Ureter (tissue), 1 donor: ENCODE measurements at regions not wholly inside any gene's neighbourhood (a gene's known extent, or its start where the extent isn't known, plus 50 kb on each side); places are given as distances from the start of the nearest gene placed in this dataset.
"Not testable (repeated sequence)": the region's sequence is repeated elsewhere in the genome, so short reads cannot be mapped to it uniquely, and the experiment has no call there.

ENCODE experiments used
- DNase-seq: peaks from one replicate; pipeline ENCODE4 v3.0.0-alpha.2; 2020; ENCODE audit warnings: low spot score
- donor health status: DM: yes; HTN: yes; CAD: no.

DNA sequence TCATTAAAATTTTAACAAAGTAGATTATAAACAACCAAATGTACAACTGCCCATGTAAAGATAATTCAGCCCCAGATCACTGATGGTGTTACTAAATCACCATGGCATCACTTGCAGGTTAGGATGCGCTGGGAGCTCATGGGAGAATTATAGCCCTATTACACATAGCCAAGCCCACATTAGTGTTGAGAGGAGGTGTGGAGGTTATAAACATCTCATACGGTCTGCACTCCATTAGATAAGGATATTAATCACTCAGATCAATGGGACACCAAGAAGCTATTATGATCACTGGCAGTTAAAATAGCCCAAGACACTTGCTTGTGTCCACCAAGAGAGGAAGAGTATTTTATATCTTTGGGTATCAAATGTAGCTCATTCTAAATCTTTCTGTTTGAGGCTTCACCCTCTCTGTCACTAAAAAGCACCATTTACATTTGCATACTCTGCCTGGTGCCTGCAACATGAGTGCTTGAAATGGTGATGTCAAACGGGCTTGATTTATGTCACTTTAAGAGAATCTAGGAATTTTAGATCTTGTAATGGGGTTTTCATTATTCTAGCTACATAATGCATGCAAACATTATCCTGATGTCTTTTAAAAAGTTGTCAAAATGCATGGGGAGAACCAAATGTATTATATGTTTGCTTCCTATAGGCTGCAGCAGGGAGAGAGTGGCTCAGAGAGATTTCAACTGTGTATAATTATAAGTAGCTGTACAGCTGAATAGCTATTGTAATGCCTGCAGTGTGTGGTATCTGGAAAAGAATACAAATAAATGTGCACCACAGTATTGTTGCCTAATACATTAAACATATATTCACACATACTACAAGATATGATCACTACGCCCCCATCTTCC is 654.1 kb upstream of the MARCKS start:
- no peak for DNase-seq

DNA sequence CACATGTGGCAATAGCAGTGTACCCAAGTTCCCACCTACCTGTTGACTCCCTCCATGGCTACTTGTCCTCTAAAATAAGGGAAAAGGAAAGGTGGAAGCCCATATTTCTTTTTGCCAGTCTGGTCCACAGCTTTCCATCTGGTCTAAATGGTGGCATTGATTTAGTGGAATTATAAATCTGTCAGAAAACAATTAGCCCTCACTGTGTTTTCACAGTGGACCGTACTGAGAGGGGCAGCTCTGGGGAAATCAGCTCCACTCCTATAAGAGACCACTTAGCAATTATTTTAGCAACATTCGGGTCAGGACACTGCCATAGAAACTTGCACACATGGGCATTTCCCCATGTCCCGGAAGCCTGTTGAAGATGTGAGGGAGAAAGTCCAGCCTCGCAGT is 653.4 kb upstream of the MARCKS start:
- DNase-seq, result no peak

DNA sequence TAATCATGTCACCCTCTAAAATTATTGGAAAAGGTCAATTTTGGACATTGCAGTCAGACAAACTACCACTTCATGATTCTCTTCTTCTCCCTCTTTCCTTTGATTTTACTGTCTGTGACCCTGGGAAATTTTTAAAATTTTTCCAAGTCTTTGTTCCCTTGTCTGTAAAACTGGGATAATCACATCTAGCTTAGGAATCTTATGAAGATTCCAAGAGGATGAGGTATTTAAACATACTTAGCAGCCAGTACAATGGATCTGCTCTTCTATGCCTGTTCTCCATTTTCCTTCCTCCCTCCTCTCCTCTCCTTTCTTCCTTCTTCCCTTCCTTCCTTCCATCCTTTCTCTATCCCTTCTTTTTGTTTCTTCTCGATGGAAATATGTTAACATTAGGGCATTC is 651.6 kb upstream of the MARCKS start:
- DNase-seq, result no peak

DNA sequence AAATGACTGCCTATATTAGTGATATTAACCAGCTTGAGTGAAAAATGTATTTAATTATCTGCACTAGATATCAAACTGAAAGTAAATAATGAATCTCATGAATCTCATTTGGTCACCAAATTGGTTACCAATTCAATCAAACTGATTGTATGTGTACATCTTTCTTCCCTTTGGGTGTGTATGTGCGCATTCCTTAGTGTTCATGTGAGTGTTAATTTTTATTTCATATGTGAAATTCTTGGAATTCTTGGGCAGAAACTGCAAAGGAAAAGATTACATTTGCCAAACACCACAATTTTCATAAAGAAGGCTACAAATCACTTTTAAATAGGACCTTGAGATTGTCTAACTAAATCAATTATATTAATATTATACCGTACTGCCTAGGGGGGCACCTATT is 648.4 kb upstream of the MARCKS start:
- DNase-seq, result no peak

DNA sequence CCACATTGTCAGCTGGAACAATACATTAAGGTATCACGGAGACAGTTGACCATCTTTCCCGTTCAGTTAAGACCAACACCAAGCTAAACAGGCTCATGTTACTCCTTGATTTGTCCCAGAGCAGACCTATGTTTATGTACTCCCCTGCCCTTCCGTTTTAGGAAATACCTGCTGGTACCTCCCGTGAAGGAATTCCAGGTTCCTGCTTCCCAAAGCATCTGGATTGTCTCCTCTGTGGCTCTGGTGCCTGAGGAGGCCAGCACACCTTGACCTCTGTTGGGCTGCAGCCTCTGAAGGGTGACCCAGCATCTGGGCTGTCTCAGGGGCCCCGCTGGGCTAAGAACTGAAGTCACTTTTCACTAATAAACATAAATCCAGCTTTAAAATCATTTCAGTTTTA is 647.8 kb upstream of the MARCKS start:
- DNase-seq, result no peak

DNA sequence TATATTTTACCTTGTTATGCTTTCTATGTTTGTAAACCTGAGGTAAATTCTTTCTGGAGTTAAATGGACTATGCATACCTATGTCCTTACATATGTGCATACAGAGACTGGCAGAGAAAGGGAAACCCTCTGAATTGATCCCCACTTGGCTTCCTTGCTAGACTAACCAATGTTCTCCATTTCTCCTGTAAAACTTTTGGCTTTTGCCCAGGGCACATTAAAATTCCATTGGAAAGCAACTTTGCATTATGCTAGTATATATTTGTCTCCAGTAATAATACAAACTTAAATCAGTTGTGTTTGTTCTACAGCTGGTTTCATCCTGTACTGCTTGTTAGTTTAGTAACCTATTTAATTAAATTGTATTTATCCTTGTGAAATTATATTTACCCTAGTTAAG is 646.0 kb upstream of the MARCKS start:
- no peak for DNase-seq

DNA sequence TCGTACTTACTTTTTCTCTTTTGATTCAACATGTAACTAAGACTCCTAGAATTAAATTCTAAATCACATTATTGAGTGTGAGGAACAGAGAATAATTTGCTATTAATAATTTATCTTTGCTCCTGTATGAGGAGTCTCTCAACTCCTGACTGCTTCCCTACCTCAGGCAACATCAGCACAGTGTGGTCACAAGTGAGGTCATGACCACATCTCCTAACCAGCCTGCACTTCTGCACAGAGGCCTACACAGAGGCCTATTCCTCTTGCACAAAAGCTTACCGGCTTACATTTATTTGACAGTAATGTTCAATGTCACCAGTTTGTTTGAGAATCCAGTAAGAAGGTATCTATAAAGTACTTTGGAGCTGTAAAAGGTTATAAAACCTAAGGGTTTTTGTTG is 637.4 kb upstream of the MARCKS start:
- no peak for DNase-seq

DNA sequence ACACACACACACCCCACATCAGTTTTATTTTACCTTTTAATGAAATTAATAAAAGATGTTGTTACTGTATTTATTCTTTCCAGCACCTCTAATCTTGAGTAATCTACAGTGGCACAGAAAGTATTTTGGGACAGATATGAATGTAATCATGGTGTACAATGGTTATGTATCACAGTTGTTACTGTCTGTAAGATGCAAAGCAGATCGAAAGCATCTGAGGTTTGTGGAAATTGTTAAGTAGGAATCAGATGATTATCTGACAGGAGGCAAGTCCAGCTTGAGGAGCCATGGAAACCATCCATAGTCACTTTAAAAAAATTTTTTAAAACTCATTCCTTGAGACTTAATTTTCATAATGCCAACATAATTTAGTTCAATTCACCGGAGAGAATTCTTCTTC is 636.3 kb upstream of the MARCKS start:
- DNase-seq, result no peak

DNA sequence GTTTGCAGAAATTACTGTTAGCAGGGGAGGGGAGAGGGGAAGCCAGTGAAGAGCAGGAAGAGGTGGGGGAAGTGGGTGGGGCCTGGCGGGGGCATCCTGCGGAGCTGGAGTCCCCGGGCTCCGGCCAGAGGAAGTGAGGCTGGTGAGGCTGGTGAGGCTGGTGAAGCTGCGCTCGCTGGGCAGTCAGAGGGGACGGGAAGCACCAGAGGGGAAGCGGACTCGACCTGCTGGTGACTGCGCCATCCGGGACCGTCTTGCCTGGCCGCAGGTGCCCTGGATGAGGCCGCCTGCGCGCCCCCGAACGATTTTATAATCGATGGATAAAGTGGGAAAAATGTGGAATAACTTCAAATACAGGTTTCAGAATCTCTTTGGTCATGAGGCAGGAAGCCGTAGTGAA is 635.3 kb upstream of the MARCKS start:
- no peak for DNase-seq

DNA sequence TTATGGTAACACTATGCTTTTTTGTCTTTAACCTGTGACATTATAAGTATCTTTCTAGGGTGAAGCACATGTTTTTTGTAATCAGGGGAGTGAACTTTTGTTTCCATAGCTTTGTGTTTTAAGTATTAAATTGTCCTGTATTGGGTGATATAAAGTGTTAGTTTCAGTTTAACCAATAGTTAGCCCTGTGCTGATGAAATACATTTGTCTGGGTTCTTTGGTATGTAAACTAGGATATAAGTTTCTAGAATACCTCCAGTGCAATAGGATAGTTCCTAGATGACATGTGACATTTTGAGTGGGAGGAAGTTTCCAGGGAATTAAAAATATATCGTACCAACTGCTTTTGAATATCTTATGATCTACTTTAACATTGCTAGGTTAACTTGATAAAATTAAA is 611.0 kb upstream of the MARCKS start:
- no peak for DNase-seq

DNA sequence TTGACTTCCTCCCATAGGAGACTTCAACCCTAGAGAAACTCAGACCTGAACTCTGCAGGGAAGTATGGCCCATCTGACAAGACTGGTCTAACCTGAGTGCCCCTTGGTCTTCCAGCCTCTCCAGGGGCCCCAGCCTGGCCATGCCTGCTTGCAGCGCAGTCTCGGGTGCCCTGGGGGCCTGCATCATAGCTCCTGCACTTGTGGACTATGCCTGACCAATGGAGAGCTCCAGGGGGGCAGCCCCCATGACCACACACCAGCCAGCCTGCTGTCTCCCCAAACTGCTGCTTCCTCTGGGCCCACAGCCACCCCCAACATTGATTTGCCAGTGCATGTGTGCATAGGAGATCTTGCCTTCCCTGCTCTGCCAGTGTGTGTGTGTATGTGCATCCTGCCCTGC is 608.6 kb upstream of the MARCKS start:
- DNase-seq, result no peak

DNA sequence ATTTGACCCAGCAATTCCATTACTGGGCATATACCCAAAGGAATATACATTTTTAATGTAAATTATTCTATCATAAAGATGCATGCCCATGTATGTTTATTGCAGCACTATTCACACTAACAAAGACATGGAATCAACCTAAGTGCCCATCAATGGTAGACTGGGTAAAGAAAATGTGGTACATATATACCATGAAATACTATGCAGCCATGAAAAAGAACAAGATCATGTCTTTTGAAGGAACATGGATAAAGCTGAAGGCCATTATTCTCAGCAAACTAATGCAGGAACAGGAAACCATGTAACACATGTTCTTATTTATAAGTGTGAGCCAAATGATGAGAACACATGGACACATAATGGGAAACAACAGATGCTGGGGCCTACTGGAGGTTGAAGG is 603.0 kb upstream of the MARCKS start:
- not testable (repeated sequence) for DNase-seq

DNA sequence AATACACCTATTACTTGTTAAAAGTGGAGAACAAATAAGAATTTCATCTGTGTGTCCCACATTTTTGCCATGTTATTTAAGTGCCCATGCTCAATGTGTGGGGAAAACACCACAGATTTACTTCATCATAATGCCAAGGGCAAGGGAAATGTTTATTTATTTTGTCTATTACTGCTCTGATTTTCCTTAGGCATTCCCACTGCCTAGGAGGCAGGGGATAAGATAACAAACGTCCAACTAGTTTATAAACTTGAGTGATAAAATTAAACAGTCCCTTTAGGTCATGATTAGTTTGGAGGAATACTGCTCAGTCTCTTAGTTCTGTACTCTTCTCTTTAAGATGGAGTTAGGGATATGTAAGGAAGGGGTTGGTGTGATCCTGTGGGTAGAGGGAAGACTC is 598.4 kb upstream of the MARCKS start:
- DNase-seq, result no peak

DNA sequence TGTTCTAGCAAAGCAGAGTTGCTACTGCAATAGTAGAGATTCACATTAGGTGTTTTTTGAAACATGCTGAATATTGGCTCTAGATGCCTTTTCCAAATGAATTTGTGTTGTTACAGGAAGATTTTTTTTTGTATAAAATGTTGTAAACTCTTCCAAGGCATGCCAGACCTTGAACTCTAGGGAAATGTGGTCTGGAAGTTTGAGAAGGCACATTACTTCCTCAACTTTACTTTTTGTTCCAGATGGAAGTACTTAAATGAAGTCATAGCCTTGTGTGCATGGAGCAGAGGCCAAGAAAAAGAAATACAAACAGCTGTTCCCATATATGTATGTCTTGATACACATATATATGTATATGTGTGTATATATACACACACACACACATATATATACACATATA is 585.7 kb upstream of the MARCKS start:
- no peak for DNase-seq

DNA sequence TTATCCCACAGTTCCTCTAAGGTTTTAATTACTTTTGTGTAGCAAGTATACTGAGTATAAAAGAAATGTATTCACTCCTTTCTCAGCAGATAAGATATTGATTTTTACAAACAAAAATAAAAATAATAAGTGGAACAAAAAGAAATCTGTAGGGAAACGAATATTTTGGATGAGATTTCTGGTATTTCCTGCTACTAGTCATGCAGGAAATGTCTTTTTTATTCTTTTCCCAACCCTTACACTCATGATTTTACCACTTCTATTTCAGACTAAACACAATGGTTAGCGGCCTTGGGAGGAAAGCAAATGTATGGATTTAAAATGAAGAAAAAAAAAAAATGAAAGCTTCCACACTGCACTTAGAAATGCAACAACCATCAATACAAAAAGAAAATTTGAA is 580.5 kb upstream of the MARCKS start:
- DNase-seq, result no peak

DNA sequence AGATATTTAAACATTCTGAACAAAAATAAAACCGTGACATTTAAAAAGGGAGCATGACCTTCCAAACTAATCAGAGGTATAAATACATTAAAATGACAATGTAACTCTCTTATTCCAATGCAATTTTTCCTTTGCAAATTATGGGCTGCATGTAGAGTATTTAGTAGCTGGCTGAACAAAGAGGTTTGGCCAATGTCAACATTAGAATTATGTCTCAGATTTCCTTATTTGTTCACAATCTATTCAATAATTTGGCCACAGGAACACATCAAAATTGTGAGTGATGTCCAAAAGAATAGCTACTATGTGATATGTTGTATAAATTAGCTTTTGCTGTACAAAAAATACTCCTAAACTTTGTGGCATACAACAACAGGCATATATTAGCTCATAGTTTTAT is 580.0 kb upstream of the MARCKS start:
- no peak for DNase-seq

DNA sequence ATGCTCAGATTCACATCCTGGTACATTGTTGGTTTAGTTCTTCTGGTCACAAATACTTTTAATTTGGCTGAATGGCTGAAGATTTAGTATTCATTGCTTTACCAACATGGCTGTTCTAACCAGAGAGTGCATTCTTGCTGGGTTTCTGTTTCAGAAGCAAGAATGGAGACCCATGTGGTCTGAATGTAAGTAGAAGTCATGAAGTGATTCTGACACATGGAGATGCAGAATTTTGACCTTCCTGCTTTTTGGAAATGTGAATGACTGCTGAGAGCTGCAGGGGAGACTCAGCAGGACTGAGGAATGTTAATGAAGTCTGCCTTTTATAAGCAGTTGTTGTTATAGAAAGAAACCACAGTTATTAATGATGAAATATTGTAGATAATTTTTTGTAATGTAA is 576.1 kb upstream of the MARCKS start:
- DNase-seq, result no peak

DNA sequence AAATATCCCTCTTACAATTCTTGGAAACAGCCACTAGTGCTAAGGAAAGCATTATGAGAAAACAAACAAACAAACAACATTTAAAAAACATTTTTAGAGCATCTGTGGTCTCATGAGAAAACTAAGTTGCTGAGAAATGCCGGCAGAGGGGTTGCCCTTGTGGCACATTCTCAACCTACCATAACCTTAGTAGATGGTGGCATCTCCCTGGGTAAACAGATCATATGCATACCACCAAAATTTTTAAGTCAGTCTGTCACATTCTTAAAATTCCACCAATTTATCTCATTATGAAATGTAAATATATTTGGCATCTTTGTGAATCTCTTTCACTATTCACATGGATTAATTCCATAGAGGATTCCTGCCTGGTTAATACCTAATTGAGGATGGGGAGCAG is 575.7 kb upstream of the MARCKS start:
- no peak for DNase-seq

DNA sequence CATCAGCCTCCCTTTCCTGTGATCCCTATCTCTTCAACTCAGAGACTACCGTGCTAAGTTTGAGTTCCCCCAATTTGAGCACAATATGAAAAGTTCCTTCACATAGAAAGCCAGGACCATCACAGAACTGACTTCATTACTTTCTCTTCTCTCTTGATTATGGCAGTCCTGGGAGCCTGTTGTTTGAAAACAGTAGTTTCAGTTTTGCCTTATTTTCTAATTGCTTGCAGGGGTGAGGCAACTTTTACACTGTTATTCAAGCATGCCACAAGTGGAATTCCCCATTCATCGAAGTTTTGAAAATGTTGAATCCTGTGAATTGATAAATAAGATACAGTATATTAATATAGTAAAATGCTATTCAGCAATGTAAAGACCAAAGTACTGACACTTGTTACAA is 569.7 kb upstream of the MARCKS start:
- DNase-seq, result no peak

DNA sequence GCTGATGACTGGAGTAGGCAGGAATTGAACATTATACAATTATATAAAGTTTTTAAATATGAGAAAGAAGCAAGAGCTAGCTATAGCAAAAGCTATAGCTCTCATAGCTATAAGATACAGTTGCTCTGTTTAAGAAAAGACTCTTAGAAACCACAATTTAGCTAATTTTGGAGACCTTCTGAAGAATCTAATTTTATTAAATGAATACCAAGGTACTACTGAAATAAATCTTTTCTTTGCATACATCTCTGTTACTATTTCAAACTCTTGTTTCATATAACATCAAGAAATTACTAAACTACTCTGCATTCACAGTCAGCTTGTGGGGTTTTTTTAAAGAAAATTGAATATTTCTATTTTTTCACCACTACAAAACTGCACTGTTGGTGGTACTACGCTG is 568.7 kb upstream of the MARCKS start:
- DNase-seq, result no peak

DNA sequence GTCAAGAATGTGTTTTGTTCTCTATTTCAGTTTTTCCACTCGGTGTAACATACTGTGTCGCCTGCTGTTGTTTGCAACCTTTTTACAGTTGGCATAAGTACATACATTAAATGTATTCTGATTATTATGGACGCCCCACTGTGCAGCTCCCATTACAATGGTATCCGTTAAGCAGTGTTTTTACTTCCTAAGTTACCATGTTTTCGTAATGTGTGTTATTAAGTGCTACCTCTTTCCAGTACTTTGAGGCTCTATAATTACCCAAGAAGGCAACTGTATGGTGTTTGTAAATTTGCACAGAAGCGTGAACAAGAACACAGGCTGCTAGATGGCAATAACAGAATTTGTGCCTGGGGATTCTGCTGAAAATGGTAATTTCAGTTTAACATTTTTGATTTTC is 568.0 kb upstream of the MARCKS start:
- DNase-seq, result no peak

DNA sequence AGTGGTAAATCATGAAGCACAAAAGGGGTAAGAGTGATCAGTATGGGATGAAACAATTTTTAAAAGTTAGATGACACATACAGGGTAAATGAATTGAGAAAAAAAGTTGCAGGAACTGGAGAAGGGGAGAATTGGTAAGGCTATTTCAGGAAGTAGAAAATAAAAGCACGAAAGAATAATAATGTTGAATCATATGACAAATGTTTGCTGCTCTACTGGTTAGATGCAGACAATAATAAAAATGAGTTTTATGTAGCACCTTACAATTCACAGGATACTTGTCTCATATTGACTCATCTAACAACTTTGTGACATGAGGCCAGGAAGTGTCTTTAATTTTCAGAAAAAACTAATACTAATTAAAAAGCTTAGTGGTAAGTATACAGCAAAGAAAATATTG is 566.5 kb upstream of the MARCKS start:
- DNase-seq, result no peak

DNA sequence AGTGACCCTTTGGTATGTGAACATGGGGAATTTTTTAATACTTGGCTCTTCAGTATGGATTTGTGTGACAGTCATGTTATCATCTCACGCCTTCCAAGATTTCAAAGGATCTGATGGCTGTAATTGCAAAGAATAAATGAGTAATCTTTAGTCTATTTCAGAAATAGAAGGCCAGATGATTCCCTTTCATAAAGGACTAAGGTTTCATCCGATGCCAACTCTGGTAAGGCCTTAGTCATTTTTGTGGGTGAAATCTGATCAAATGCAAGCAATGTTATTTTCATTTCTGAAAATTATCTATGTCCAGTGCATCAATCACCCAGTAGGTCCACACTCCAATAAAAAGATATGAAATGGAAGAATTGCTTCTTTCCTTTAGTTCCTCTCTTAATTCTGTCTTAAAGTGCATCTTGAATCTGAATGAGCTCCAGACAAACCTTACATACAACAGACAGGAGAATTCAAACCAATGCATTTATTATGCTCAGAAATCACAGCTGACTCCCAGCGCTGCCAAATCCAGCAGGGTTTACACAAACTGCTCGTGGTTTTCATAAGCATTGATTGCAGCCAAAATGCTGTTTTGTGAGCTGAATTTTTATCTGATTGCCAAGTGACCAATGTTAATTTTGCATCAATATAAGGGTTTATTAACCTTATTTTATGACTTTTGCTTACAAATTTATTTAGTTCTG is 565.2 kb upstream of the MARCKS start:
- DNase-seq, result no peak
